Natural killer cell (primary cell): ENCODE measurements at regions not wholly inside any gene's neighbourhood (a gene's known extent, or its start where the extent isn't known, plus 50 kb on each side); places are given as distances from the start of the nearest gene placed in this dataset.

ENCODE experiments used
- ATAC-seq, 3 donors: fragments of 150-1000 bp in 2 of 3; fragments of 200-7000 bp in 1 of 3; cut with Tn5 transposase; 1 replicate in 1 of 3; 2 replicates in 2 of 3; pipeline ENCODE4 v1.10.0; 2021; ENCODE audit warnings: mild to moderate bottlenecking in 2 of 3, moderate library complexity in 2 of 3
- DNase-seq, 2 donors: peaks; one replicate each; pipeline versions ENCODE4 v3.0.0 to v3.0.0-alpha.2; 2013 to 2021; ENCODE audit warnings: mixed read lengths in 1 of 2
- H3K27ac ChIP-seq: one replicate; pipeline ENCODE4 v1.5.1; 2013; ENCODE audit warnings: mild to moderate bottlenecking, low read length
- H3K27me3 ChIP-seq: one replicate; pipeline ENCODE4 v1.6.1; 2013; ENCODE audit warnings: low read length; ENCODE audit not compliant: control insufficient read depth, insufficient read depth
- H3K36me3 ChIP-seq: one replicate; pipeline ENCODE4 v1.6.1; 2013; ENCODE audit warnings: low read length; ENCODE audit not compliant: control insufficient read depth, insufficient read depth
- H3K4me1 ChIP-seq: one replicate; pipeline ENCODE4 v1.6.1; 2013; ENCODE audit warnings: low read length; ENCODE audit not compliant: control insufficient read depth, insufficient read depth
- H3K4me3 ChIP-seq: one replicate; pipeline ENCODE4 v1.5.1; 2013; ENCODE audit warnings: low read length
- H3K9me3 ChIP-seq: one replicate; pipeline ENCODE4 v1.6.1; 2013; ENCODE audit warnings: low read length; ENCODE audit not compliant: control insufficient read depth, insufficient read depth
- H3K27ac Mint-ChIP-seq, 2 donors: one replicate each; pipeline ENCODE4 v1.8.0; 2022; ENCODE audit warnings: mild to moderate bottlenecking in 2 of 2, mixed read lengths in 2 of 2, moderate library complexity in 1 of 2
- H3K27me3 Mint-ChIP-seq, 2 donors: one replicate each; pipeline ENCODE4 v1.8.0; 2022; ENCODE audit warnings: low read depth in 2 of 2, mixed read lengths in 2 of 2
- H3K36me3 Mint-ChIP-seq: one replicate; pipeline ENCODE4 v1.8.0; 2022; ENCODE audit warnings: mixed read lengths
- H3K4me1 Mint-ChIP-seq, 2 donors: one replicate each; pipeline ENCODE4 v1.8.0; 2022; ENCODE audit warnings: mixed read lengths in 2 of 2
- H3K4me3 Mint-ChIP-seq: one replicate; pipeline ENCODE4 v1.8.0; 2022; ENCODE audit warnings: mild to moderate bottlenecking, moderate library complexity, mixed read lengths
- H3K9me3 Mint-ChIP-seq, 2 donors: one replicate each; pipeline ENCODE4 v1.8.0; 2022; ENCODE audit warnings: mixed read lengths in 2 of 2
- CTCF ChIP-seq: fragments of 200-600 bp; IDR thresholded peaks from one replicate; pipeline ENCODE4 v1.8.0; 2022; ENCODE audit warnings: antibody characterized with exemption
- WGBS: methylation state at CpG from one replicate; pipeline ENCODE4 v1.1.7; 2013; ENCODE audit warnings: missing lambda C conversion rate; ENCODE audit not compliant: insufficient coverage; 5-methylcytosine and 5-hydroxymethylcytosine counted together
- intact Hi-C: fragments of 100-400 bp; cut with micrococcal nuclease; formaldehyde crosslinking; loops from one replicate; pipeline ENCODE4 v1.14.2; 2022

DNA sequence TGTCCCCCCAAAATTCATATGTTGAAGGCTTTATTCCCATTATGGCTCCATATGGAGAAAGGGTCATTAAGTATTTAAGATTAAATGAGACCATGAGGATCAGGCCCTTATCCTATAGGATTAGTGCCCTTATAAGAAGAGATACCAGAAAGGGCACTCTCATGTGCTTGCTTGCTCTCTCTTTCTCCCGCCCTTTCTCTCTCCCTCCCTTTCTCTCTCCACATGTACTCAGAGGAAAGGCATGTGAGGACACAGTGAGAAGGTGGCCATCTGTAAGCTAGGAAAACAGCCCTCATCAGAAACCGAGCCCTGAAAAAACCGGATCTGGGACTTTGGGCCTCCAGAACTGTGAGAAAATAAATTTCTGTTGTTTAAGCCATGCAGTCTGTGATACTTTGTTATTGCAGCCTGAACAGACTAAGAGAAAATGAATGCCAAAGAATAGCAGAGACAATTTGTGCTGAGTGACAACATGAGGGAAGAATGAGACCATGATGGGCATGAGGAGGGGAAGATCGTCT lies 300.0 kb upstream of the SLC39A10 start:
- no peak for ATAC-seq
- H3K36me3 ChIP-seq: no peaks in the 10 kb centered on the region
- H3K27ac ChIP-seq: no peak overlapping the region
- no peak overlapping the region for H3K4me3 ChIP-seq
- H3K9me3 ChIP-seq: no peaks in the 10 kb centered on the region
- intact Hi-C loops: no loop called here
- no peak for TF ChIP-seq CTCF
- WGBS: 87% methylated on average over 4 of the region's 4 CpGs
- Mint-ChIP-seq H3K9me3 (peaks cover 0 to 2% of the 10 kb centered on the region in 2 donors), H3K27me3 (no peaks in the 10 kb centered on the region), H3K36me3 (no peaks in the 10 kb centered on the region), H3K4me3 (no peak overlapping the region), H3K4me1 (no peaks in the 10 kb centered on the region), H3K27ac (no peak overlapping the region)
- no peaks in the 10 kb centered on the region for H3K27me3 ChIP-seq
- no peak for DNase-seq
- no peaks in the 10 kb centered on the region for H3K4me1 ChIP-seq

DNA sequence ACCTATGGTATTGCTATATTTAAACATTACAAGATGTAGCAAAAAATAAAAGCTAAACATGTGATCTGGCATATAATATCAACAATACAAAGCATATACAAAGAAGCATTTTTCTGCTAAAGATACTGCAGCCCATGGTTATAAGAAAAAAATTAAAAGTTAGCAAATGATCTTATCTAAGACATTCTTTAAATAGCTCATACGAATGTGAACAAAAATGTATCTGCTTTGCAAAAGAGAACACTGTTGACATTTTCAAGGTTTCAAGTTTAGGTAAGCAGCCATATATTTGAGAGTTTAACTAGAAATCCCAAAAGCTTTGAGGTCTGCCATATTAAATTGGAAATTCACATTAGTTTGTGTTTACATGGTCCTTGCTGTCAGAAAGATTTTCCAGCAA lies 301.0 kb upstream of the SLC39A10 start:
- Mint-ChIP-seq H3K36me3 (no peaks in the 10 kb centered on the region), H3K9me3 (peaks cover 0 to 2% of the 10 kb centered on the region in 2 donors), H3K27ac (no peak overlapping the region), H3K4me3 (no peak overlapping the region), H3K4me1 (no peaks in the 10 kb centered on the region), H3K27me3 (no peaks in the 10 kb centered on the region)
- Histone ChIP-seq H3K9me3 (no peaks in the 10 kb centered on the region), H3K27me3 (no peaks in the 10 kb centered on the region), H3K4me1 (no peaks in the 10 kb centered on the region), H3K36me3 (no peaks in the 10 kb centered on the region), H3K27ac (no peak overlapping the region), H3K4me3 (no peak overlapping the region)
- TF ChIP-seq CTCF: no peak
- no peak for DNase-seq
- intact Hi-C loops: no loop called here
- WGBS: 38% methylated on average over 1 of the region's 1 CpG
- no peak for ATAC-seq

- no peaks in the 10 kb centered on the region for H3K4me1 ChIP-seq
- WGBS: 70% methylated on average over 3 of the region's 5 CpGs
- no peak for ATAC-seq
Observed at GRCh38 chr2:195352581-195352980, 304.4 kb upstream of the SLC39A10 start.

More at GRCh38 chr2:195352581-195352980, 304.4 kb upstream of the SLC39A10 start:
- H3K4me3 ChIP-seq: no peak overlapping the region
- H3K27me3 Mint-ChIP-seq: no peaks in the 10 kb centered on the region
- H3K27ac ChIP-seq: no peak overlapping the region
- no peaks in the 10 kb centered on the region for H3K36me3 ChIP-seq
- no peaks in the 10 kb centered on the region for H3K36me3 Mint-ChIP-seq
- intact Hi-C loops: no loop called here
- no peak overlapping the region for H3K4me3 Mint-ChIP-seq
- no peak overlapping the region for H3K27ac Mint-ChIP-seq
- peaks cover 0 to 2% of the 10 kb centered on the region in 2 donors for H3K9me3 Mint-ChIP-seq
- TF ChIP-seq CTCF: no peak
- H3K9me3 ChIP-seq: no peaks in the 10 kb centered on the region
- H3K27me3 ChIP-seq: no peaks in the 10 kb centered on the region
- H3K4me1 Mint-ChIP-seq: no peaks in the 10 kb centered on the region
- no peak for DNase-seq
